NOMO-1 treated with dmso at 0.1 percent for 144 hours (cell line): ENCODE measurements at regions not wholly inside any gene's neighbourhood (a gene's known extent, or its start where the extent isn't known, plus 50 kb on each side); places are given as distances from the start of the nearest gene placed in this dataset.

Experiments used
- DNase-seq: peaks from one replicate; lab custom pipeline; 2025; ENCODE audit not compliant: unreplicated experiment; lab: John Stamatoyannopoulos, UW

DNA sequence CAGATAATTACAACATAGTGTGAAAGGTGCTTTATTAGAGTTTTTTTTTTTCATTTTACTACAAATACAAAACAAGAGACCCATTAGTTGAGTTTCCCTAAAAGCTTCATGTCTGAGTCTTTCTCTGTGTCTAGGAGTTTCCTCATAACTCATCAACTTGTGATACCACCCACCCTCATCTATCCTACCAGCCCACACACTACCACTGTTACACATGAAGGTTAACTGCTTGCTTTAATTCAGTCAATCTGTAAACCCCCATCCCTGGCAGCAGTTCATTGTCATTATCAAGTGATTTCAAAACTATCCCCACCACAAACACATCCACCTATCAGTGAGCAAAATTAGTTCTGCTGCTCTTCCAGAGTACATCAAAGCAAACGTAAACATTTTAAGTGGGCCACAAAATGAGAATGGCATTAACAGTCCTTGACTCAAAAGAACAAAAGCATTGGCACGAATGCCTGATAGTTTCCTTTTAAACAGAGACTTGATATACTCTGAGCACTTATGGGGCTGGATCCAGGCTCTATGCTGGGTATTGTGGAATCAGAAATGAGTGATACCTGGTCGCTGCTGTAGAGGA lies 331.6 kb upstream of the FAM241A start:
- DNase-seq, result no peak

DNA sequence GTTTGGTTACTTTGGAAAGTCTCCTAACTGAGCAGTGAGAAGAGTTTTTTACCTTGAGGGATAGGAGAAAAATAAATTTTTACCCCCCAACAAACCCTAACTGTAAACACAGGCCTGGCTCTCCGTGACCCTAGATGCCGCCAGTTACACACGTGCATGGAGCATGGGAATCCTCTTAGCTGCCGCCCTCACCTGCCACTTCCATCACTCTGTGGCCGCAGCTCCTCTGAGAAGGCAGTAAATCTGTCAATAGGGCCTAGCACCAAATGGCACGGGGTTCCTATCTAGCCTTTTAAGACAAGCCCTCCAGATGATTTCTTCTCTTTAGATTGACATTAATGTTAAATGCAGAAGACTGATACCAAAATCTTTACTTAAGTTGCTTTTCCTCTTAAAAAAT lies 330.3 kb upstream of the FAM241A start:
- DNase-seq, result no peak

DNA sequence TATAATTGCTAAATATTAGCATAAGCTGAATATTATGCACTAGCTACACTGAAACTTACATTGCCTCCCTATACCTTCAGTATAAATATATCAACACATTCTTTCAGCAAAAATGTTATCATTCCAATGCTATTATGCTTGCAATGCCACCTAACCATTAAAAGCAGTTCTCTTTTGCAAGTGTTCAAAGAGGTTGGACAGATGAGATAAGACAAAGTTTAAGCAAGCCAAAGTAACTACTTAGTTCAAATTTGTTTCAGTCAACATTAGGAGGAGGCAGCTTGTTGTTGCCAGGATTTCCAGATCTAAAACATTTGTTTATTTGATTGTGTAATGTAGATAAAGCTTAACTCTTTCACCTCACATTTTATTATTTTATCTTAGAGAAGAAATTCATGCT lies 323.9 kb upstream of the FAM241A start:
- no peak for DNase-seq

DNA sequence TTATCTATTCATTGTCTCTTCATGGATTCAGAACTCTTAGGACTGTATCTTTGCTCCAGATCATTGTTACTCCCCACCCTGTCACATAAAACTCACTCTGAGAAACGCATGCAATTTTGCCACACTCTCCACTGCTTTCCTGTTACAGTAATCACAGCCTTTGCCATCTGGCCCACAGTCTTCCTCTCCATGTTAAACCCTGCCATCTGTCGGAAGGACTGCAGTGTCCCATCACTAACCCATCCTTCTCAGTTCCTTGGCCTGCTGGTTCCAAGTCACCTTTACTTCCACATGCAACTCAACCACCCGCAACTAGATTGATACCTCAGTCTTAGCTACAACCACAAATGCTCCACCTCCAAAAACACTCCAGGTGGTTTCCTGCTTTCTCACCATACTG lies 308.7 kb upstream of the FAM241A start:
- DNase-seq, result no peak

DNA sequence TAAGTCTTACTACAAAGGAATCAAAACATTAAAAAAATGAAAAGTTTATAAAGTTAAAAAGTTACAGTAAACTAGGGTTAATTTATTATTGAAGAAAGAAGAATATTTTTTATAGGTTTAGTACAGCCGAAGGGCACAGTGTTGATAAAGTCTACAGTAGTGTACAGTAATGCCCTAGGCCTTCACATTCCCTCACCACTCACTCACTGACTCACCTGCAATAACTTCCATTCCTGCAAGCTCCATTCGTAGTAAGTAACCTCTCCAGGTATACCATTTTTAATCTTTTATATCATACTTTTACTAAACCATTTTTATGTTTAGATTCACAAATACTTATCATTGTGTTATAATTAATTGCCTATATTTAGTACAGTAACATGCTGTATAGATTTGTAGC lies 307.5 kb upstream of the FAM241A start:
- no peak for DNase-seq

DNA sequence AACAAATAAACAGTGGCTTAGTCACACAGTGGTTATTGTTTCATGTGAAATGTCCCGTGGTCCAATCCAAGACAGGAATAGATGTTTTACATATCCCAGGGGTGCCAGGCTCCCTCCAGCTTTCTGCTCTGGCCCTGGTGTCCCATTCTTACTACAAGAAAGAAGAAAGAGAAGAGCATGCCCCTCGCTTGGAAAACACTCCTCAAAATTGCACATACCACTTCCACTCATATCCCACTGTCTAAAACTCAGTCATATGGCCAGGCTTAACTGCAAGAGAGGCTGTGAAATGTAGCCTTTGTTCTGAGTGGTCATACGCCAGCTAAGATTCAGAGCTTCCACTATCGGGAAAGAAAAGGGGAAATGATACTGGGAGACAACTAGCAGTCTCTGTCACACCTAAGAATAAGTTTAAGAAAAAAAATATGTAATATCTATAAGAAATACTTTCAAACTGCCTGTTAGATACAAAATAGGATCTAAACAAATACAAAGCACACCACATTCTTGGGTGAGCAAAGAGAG lies 306.8 kb upstream of the FAM241A start:
- DNase-seq, result peak; percentile 9

DNA sequence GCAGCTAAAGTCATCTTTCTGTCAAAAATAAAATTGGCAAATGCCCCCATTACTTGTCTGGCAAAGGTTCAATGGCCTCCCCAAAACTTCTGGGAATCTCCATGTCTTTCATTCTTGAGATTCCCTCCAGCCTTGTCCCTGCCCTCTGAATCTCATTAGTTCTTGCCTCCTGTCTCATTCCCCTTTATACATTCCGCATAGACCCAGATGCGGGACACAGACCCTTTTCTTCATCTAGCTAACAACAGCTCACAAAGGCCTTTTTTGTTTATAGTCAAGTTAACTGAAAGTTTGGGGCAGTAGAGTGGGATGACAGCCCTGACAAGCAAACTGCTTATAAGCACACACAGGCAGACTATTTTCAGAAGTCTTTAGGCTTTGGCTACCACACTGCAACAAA lies 306.1 kb upstream of the FAM241A start:
- DNase-seq, result no peak

DNA sequence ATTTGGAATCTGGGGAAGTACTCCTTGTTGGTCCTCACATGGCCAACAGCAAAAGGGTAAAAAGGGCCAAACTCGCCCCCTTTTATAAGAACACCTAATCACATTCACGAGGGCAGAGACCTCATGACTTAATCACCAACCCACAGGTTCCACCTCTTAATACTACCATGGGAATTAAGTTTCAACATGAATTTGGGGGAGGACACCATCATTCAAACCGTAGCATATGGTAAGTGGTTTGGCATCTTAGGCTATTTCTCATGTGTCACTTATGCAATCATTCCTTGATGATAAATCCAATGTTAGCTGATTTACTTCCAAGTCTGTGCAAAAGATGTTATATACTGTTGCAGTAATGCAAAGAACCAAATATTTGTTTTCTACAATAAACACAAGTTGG lies 302.9 kb upstream of the FAM241A start:
- no peak for DNase-seq

DNA sequence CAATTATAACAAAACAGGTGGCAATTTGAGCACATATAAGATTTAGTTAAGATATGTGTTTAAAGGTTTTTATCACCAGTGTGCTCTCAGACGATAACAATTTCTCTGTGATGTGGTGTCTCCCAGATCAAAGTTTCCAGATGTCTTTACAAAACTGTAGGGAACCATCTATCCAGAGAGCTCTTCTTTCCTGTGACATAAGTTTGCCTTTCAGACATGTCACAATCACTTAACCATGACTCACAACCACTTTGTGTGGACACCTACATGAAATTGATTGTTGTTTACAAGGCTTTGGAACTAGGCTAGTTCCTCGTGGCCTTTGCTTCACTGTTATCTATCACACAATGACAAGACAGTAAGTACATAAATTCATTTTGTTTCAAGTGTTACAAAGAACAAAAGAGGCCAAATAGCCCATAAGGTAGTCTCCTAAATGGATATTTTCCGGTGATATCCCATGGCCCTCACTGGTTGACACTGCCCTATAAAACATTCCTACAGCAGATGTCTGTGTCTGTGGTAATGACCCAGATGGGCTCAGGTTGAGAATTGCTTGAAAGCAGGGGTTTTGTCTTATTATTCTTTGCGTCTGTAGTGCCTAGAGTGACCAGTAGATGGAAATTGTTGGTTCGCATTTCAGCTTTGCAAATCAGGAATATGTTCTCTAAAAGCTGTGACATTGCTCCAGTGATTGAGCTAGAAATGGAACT lies 297.8 kb upstream of the FAM241A start:
- DNase-seq, result no peak

DNA sequence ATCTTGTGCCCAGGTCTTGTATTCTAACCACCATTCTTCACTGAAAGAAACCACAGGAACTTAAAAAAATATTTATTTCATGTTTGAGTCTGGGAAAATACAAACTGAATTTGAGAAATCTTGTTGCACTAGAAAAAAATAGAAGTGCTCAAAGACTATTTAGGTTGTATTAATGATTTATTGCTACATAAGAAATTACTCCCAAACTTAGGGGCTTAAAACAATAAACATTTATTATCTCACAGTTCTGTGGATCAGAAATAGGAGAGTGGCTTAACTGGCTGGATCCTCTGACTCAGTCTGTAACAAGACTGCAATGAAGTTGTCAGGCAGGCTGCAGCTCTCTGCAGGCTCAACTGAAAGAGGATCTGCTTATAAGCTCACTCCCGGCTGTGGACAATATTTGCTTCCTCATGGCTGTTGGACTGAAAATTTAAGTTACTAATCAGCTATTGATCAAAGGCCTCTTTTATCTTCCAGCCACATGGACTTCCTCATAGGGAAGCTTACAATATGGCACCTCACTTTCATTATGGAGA lies 295.4 kb upstream of the FAM241A start:
- DNase-seq, result no peak

DNA sequence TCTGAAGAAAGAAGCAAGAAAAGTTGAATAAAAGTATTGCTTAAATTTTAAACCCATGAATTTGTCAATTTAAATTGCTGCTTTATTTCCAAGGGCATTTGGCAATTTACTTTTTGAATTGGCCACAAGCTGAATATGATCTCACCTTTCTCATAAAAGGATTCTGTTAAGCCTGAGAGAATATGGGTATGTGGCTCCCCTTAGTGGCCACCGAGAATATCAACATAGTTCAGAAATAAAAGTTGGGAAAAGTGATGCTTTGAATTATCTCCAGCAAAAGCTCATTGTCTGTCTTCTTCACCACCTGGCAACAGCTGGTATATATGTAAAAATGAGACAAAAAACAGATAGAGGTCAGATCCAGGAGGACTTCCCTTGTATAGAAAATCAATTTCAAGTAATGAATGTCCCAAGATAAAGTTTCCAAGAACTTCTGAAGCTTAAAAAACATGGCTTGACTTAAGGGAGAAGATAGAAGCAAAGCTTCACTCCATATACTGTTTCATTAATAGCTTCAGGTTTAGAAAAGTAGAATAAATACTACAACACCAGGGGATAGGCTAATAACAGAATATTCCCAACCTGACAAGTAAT lies 290.7 kb upstream of the FAM241A start:
- DNase-seq, result no peak

DNA sequence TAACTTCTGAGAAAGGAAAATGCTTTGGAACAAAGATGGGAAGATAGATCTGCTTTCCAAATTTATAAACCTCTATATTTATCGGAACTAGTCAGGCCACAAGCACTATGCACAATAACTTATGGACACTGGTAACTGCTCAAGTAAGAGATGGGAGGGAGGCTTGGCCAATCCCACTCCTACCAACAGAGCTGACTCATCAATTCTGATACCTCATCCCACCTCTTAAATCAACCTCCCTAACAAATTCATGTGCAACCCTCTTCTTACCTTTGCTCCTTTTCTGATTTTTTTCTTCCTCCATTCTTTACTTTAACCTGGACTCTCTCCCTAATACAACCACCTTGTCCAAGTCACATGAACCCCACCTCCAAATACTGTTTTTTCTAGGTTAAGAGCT lies 289.9 kb upstream of the FAM241A start:
- no peak for DNase-seq

DNA sequence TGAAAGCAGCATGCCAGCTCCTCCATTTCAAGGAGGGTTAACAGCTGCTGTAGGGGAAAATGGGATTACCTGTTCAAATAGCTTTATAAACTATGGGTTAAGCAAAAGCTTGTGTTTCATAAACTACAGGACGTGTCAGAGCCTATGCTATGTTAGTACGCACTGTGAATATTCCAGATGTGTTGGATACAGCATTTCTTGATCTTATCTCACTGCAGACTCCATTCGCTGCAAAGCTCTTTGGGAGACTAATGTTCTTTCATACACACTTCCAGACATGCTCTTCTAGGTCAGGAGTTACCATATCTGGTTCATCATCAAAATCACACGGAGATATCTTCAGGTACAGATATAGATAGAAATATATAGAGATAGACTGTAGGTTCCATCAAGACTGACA lies 281.2 kb upstream of the FAM241A start:
- DNase-seq, result no peak

DNA sequence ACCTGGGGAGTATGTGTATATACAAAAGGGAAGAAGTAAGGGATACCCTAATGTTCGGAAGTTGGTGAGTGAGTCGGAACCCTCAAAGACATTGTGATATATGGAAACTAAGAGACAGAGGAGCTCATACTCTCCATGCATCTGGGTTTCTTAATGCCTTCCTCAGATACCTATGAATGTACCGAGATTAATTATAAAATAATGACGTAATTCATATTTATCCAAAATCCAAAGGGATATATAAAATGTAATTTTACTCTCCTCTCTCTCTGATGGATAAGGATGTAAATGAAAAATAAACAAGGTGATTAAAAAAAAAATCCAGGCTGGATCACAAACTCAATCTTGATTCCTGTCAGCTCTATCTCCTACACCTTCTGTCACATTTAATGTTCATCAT lies 275.9 kb upstream of the FAM241A start:
- DNase-seq, result no peak

DNA sequence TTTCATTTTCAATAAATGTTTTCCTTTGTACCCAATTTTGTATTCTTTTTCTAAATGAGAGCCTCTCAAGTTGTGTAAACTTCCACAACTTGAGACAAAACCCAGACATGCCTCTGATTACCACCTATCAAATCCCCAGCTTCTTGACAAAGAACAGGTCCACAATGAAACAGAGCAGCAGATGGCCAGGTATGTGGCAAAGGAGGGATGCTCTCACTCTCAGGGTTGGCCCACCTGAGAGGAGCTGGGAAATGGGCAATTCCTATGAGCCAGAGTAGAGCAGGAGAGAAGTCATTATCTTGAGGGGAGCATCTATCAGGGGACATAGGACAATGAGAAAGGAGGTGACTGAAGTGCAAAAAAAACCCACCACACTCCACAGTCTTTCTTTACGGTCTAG lies 273.5 kb upstream of the FAM241A start:
- no peak for DNase-seq

DNA sequence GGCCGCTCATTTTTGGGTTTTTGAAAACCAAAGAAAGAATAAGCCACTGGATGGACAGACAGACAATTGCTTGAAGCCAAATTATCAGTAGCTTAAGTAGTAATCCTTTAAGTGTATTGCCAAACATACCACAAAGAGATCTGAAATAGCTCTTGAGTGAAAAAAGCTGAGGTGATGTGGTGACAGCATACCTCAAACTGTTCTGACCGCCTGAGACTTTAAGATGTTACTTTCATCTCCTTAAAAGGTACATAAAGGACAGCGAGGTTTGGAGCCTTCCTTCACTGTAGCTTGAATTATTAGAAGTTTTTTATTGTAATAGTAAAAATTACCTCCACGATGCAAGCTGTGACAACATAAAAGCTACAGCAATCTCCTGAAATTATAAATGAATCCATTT lies 271.5 kb upstream of the FAM241A start:
- no peak for DNase-seq

DNA sequence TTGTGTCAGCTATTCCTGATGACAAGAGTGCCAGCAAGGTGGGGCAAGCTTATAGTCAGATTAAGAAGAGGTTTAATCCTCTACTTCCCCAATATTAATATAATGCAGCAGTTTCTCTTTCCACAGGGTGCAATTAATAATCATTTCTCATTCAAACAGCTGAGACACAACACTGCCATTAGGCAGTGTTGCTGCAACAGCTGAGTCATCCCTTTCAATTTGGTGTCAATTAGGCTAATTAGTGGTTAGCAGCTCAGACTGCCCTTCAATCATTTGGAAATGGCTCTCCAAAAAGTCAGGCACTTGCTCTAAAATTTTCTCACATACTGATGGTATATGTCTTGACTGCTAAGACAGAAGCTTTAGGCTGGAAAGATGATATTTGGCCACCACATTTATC lies 265.7 kb upstream of the FAM241A start:
- DNase-seq, result peak; percentile 63

DNA sequence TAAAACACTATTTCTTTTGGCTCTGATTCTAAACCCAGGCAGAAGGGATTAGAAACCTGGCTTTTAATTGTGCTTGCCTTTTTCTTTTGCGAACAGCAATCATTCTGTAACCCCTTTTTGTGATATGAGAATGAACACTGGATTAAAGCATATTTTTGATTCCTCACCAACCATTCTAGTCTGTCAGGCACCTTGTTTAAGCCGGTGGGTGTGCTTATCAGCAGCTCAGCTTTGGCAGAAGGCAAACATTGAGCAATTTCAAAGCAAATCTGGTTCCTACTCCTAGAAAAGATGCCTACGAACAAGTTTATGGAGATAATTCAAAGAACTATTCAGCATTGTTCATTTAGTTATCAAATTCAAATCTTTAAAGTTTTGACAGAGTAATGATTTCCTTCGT lies 265.1 kb upstream of the FAM241A start:
- DNase-seq, result no peak

DNA sequence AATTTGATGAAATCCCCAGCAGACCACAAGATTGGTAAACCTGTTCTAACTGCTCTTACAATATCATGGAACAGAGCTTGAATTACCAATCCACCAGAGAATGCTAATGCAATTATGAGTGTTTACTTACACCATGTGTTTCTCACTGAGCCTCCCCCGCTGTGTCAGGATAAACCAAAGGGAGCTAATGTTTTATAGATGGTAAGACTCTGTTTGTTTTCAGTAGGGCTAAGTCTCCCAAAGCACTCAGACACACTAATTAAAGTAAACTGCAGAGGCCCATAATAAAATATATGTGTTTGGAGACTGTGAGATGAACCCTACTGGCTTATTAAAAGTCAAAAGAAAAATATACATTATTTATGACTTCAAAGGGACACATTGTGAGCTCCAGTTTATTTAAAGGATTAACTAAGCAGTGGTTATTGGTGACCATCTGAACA lies 261.7 kb upstream of the FAM241A start:
- DNase-seq, result no peak

DNA sequence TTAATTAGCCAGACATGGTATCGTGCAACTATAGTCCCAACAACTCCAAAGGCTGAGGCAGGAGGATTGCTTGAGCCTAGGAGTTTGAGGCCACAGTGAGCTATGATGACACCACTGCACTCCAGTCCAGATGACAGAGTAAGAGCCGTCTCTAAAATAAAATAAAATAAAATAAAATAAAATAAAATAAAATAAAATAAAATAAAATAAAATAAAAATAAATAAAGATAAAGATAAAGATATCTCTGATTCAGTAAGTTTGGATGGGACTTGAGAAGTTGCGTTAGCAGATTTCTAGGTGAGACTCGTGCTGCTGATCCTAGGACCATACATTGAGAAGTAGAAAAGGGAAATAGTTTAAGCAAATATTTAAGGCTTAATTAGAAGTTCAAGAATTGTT lies 254.8 kb upstream of the FAM241A start:
- DNase-seq, result no peak

DNA sequence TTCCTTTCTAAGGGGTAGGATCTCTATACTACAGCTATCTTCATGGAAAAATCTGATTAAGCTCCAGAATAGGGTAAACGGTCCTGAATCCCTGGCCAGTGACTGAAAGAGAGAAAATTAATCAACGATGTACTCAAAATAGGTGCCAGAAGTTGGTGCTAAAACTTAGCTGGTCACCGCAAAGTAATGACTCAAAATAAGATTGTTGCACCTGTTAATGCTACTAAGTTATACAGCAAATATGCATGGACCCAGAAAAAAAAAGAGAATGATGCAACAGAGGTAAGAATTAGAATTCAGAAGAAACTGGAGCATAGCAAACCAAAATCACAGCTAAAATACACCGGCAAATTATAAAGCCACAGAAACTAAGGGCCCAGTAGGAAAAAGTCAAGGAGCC lies 239.7 kb upstream of the FAM241A start:
- DNase-seq, result no peak

DNA sequence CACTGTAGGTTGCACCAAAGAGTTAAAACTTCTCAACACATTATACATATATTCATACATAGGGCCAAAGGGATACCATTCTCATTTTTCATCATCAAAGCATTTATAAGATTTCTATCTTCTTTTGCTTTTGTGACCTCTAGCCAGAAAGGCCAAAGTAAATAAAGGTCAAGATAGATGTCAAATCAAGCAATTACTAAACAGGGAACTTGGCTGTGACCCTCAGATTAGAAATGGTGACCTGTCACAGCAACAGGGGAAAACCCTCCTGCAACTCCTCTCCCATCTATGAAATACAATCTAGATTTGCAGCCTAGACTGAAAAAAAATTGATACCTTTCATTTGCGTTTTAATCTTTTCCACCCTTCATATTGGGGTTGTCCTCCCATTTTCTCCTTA lies 225.6 kb upstream of the FAM241A start:
- no peak for DNase-seq
